Panc1 (cell line): ENCODE measurements at regions not wholly inside any gene's neighbourhood (a gene's known extent, or its start where the extent isn't known, plus 50 kb on each side); places are given as distances from the start of the nearest gene placed in this dataset.

ENCODE experiments used
- ATAC-seq: fragments of 200-7000 bp; cut with Tn5 transposase; 2 replicates; pipeline ENCODE4 v1.9.1; 2020; ENCODE audit warnings: mild to moderate bottlenecking, moderate library complexity
- BruUV-seq: library from RNA; stranded (reverse); fragments of 400-500 nt; replicated peaks from 2 replicates; lab custom pipeline; 2021; lab: Mats Ljungman, UMichigan
- CTCF ChIA-PET: fragments of 300-600 bp; sonication (Branson Sonifier 250); formaldehyde crosslinking; loops from one replicate; lab custom pipeline; 2022; ENCODE audit warnings: antibody characterized with exemption; lab: Charles Lee
- POLR2A ChIA-PET: fragments of 300-600 bp; sonication (Branson Sonifier 250); formaldehyde crosslinking; loops from one replicate; lab custom pipeline; 2022; ENCODE audit warnings: antibody characterized with exemption; lab: Charles Lee
- DNase-seq: peaks from one replicate; pipeline ENCODE4 v3.0.0-alpha.2; 2010; ENCODE audit warnings: low read depth, low spot score
- H3K27ac ChIP-seq: 2 replicates; pipeline ENCODE4 v1.5.1; 2011; ENCODE audit warnings: mild to moderate bottlenecking, low read length, inconsistent platforms
- H3K27me3 ChIP-seq: fragments of 200-500 bp; sonication (Bioruptor generic); 2 replicates; pipeline ENCODE4 v1.6.0; 2014; ENCODE audit warnings: low read length, inconsistent platforms; ENCODE audit not compliant: control insufficient read depth, insufficient read depth
- H3K36me3 ChIP-seq: fragments of 200-500 bp; sonication (Bioruptor generic); 2 replicates; pipeline ENCODE4 v1.5.1; 2014; ENCODE audit warnings: inconsistent platforms, mild to moderate bottlenecking, low read length, moderate library complexity; ENCODE audit not compliant: control insufficient read depth, insufficient read depth
- H3K4me1 ChIP-seq: 2 replicates; pipeline ENCODE4 v1.5.1; 2011; ENCODE audit warnings: inconsistent platforms, mild to moderate bottlenecking, low read length, moderate library complexity; ENCODE audit not compliant: control insufficient read depth, insufficient read depth
- H3K4me3 ChIP-seq, 2 experiments: 2 replicates each; pipeline ENCODE4 v1.5.1; 2011 to 2012; ENCODE audit warnings: low read depth in 2 of 2, low read length in 2 of 2, mild to moderate bottlenecking in 2 of 2, inconsistent platforms in 1 of 2, moderate library complexity in 1 of 2
- H3K9me3 ChIP-seq: fragments of 200-500 bp; sonication (Bioruptor generic); 2 replicates; pipeline ENCODE4 v1.5.1; 2014; ENCODE audit warnings: low read depth, mild to moderate bottlenecking, inconsistent platforms, low read length, moderate library complexity; ENCODE audit not compliant: control insufficient read depth, insufficient read depth
- CTCF ChIP-seq: fragments of 450-650 bp; IDR thresholded peaks from 2 replicates; pipeline ENCODE4 v1.5.1; 2017; ENCODE audit warnings: mild to moderate bottlenecking
- POLR2AphosphoS5 ChIP-seq: IDR thresholded peaks from 2 replicates; pipeline ENCODE4 v1.6.1; 2012; ENCODE audit warnings: mild to moderate bottlenecking, low read depth, low read length, moderate library complexity
- REST ChIP-seq, 2 experiments: IDR thresholded peaks; 2 replicates each; pipeline ENCODE4 v1.6.1; 2011 to 2012; ENCODE audit warnings: low read depth in 2 of 2, control low read depth in 1 of 2, low read length in 1 of 2, mild to moderate bottlenecking in 1 of 2, moderate library complexity in 1 of 2; ENCODE audit not compliant: insufficient read depth in 1 of 2
- SIN3A ChIP-seq: IDR thresholded peaks from 2 replicates; pipeline ENCODE4 v1.6.1; 2012; ENCODE audit warnings: low read depth, mild to moderate bottlenecking, low read length, moderate library complexity, borderline replicate concordance; ENCODE audit not compliant: insufficient read depth
- TCF7L2 ChIP-seq: IDR thresholded peaks from 2 replicates; pipeline ENCODE4 v1.6.1; 2011; ENCODE audit warnings: mild to moderate bottlenecking, low read depth, low read length, inconsistent platforms
- in situ Hi-C: cut with HindIII; loops from 2 replicates; pipeline ENCODE4 v1.10.0; 2016; ENCODE audit warnings: low sequenced_read_pairs, low pct_unique_long_range_greater_than_20kb
- intact Hi-C: fragments of 100-400 bp; cut with micrococcal nuclease; formaldehyde crosslinking; loops from one replicate; pipeline ENCODE4 v1.10.0; 2022; ENCODE audit not compliant: unreplicated experiment

DNA sequence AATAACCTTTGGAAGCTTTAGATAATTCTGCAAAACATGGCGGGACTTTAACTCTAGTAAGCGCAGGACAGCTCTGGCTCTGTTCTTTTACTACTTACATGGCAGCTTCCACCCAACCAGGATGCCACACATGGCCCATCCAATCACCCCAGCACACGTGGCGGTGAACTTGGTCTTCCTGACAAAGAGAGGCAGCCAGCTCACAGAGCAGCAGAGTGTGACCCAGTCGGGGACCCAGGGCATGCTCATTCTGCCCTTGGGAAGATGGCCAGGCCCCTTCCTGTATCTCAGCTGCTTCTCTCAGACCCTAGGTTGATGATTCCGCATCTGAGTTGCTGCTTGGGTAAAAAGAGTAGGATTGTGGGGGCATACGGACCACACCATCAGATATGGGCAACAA lies 172.1 kb downstream of the USP12 start:
- Histone ChIP-seq H3K4me1 (peaks cover 4% of the 10 kb centered on the region; the same call in 1 of the 2 replicates), H3K36me3 (no peaks in the 10 kb centered on the region), H3K27me3 (no peaks in the 10 kb centered on the region), H3K27ac (peak overlapping the region; percentile 79; the same call in 1 of the 2 replicates), H3K9me3 (peaks cover 8% of the 10 kb centered on the region; the same call in 1 of the 2 replicates), H3K4me3 (no peak overlapping the region)
- in situ Hi-C loops (no loop called here), intact Hi-C loops (no loop called here)
- TF ChIP-seq POLR2AphosphoS5: no peak
- no peak for TF ChIP-seq REST (IDR thresholded peaks at IDR 0.05; ENCODE audit: insufficient read depth in 1 of 2, low read depth in 2 of 2, low read length in 1 of 2)
- no peak for TF ChIP-seq TCF7L2
- no peak for TF ChIP-seq SIN3A
- no peak for TF ChIP-seq CTCF
- ChIA-PET CTCF (no interaction called here), POLR2A (interaction anchor here (0.6 kb wide), 1 partner anchor 31 kb away, joined by 5 read pairs; no protein-coding TSS in a partner anchor)
- no TSS peak for BruUV-seq
- DNase-seq (no peak), ATAC-seq (no peak)

DNA sequence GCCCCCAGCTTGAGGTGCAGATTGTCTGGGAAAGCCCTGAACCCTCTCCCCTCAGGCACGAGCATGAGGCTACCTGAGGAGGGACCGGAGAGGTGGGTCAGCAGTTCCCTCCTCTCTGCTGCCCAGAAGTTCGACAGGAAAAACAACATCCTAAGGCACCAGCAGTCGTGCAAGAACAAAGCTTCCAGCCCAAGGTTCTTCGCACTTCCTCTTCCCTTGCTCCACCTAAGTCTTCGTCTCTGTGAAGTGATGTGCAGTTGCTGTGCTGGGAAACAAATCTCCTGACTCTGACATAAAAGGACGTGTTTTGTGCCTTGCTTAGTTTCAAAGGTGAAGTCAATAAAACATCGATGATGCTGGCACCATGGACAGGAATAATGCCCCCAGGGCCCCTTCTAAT lies 173.3 kb downstream of the USP12 start:
- in situ Hi-C loops (no loop called here), intact Hi-C loops (no loop called here)
- POLR2A ChIA-PET: no interaction called here
- peak overlapping the region; percentile 79 for H3K27ac ChIP-seq
- no peak for TF ChIP-seq CTCF
- TF ChIP-seq SIN3A: no peak
- TF ChIP-seq TCF7L2: no peak
- TF ChIP-seq POLR2AphosphoS5: no peak
- no peak for TF ChIP-seq REST (IDR thresholded peaks at IDR 0.05; ENCODE audit: insufficient read depth in 1 of 2, low read depth in 2 of 2, low read length in 1 of 2)
- BruUV-seq: no TSS peak
- no peak for DNase-seq
- CTCF ChIA-PET: no interaction called here
- no peak overlapping the region for H3K4me3 ChIP-seq
- no peaks in the 10 kb centered on the region for H3K36me3 ChIP-seq
- peaks cover 11% of the 10 kb centered on the region for H3K4me1 ChIP-seq
- ATAC-seq: no peak
- H3K27me3 ChIP-seq: no peaks in the 10 kb centered on the region
- H3K9me3 ChIP-seq: peaks cover 6% of the 10 kb centered on the region; the same call in 1 of the 2 replicates
